H1 (cell line): ENCODE measurements at regions not wholly inside any gene's neighbourhood (a gene's known extent, or its start where the extent isn't known, plus 50 kb on each side); places are given as distances from the start of the nearest gene placed in this dataset.

Experiments used
- HDAC2 ChIP-seq, 2 experiments: fragments of 300-600 bp in 1 of 2; sonication (generic) in 1 of 2; IDR thresholded peaks; 2 replicates each; pipeline ENCODE4 v1.6.1; 2011 to 2012; ENCODE audit warnings: low read depth in 2 of 2, low read length in 2 of 2, mild to moderate bottlenecking in 2 of 2, moderate library complexity in 2 of 2, borderline replicate concordance in 1 of 2, inconsistent platforms in 1 of 2
- SP2 ChIP-seq: IDR thresholded peaks from 2 replicates; pipeline ENCODE4 v1.6.1; 2012; ENCODE audit warnings: mild to moderate bottlenecking, low read length, inconsistent platforms

DNA sequence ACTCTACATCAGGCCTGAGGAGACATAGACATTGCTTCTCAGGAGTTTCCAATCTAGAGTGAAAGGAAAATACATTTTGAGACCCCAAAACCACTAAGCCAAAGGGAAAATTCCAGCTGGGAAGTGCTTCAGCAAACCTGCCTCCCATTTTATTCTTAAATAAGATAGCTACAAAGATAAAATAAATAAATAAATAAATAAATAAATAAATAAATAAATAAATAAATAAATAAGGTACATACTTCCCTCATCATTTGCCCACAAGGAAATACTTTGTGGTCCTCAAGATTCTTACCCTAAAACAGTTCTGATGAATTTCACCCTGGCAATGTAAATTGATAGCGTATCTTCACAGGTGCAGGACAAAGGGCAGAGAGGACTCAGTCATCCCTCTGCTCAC lies 474.0 kb upstream of the ROBO1 start (continued):
- TF ChIP-seq SP2 (no peak), HDAC2 (IDR thresholded peaks at IDR 0.05; ENCODE audit: borderline replicate concordance in 1 of 2, low read depth in 2 of 2, low read length in 2 of 2) (no peak)
